Vagina (tissue), 2 donors: ENCODE measurements at regions not wholly inside any gene's neighbourhood (a gene's known extent, or its start where the extent isn't known, plus 50 kb on each side); places are given as distances from the start of the nearest gene placed in this dataset.

Experiments used
- POLR2AphosphoS5 ChIP-seq, 2 donors: sonication (generic); formaldehyde crosslinking; IDR thresholded peaks; one replicate each; pipeline ENCODE4 v1.9.0; 2017; ENCODE audit warnings: antibody characterized with exemption in 2 of 2, mild to moderate bottlenecking in 2 of 2, low read depth in 1 of 2; ENCODE audit not compliant: insufficient read depth in 1 of 2
- TF ChIP-seq, protein P1 (sequence below), 3 experiments: fragments of 450-650 bp in 2 of 3; fragments of 200-600 bp in 1 of 3; sonication (generic) in 1 of 3; IDR thresholded peaks; one replicate each; pipeline ENCODE4 v1.5.1; 2017 to 2019; ENCODE audit warnings: antibody characterized with exemption in 3 of 3, mild to moderate bottlenecking in 2 of 3, moderate library complexity in 2 of 3

DNA sequence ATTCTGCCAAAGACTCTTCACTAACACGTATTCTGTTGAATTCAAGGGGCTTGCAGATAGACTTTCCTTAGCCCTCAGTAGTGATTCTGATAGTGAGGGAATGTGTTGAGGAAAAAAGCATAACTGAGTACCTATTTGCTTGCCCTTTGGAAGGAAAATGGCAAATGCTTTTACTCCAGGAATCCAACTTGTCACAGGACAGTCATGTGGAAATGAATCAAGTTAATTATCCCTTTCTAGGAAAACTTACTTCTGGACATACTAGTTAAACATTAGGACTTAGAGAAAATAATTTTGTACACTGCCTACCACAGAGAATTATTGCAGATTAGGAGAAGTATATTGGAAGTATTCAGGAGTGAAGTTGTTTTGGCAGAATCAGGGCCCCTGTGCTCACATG, 148.9 kb upstream of the SLC13A1 start:
- no peak for TF ChIP-seq POLR2AphosphoS5 (IDR thresholded peaks at IDR 0.05; ENCODE audit: insufficient read depth in 1 of 2, low read depth in 1 of 2)
- TF ChIP-seq, protein P1, sequence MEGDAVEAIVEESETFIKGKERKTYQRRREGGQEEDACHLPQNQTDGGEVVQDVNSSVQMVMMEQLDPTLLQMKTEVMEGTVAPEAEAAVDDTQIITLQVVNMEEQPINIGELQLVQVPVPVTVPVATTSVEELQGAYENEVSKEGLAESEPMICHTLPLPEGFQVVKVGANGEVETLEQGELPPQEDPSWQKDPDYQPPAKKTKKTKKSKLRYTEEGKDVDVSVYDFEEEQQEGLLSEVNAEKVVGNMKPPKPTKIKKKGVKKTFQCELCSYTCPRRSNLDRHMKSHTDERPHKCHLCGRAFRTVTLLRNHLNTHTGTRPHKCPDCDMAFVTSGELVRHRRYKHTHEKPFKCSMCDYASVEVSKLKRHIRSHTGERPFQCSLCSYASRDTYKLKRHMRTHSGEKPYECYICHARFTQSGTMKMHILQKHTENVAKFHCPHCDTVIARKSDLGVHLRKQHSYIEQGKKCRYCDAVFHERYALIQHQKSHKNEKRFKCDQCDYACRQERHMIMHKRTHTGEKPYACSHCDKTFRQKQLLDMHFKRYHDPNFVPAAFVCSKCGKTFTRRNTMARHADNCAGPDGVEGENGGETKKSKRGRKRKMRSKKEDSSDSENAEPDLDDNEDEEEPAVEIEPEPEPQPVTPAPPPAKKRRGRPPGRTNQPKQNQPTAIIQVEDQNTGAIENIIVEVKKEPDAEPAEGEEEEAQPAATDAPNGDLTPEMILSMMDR (IDR thresholded peaks at IDR 0.05): no peak
